Neural progenitor cell (in vitro differentiated cells): ENCODE measurements at regions not wholly inside any gene's neighbourhood (a gene's known extent, or its start where the extent isn't known, plus 50 kb on each side); places are given as distances from the start of the nearest gene placed in this dataset.

Experiments used
- DNase-seq: peaks from one replicate; pipeline ENCODE4 v3.0.0-alpha.2; 2016; ENCODE audit warnings: low spot score
- H2AFZ ChIP-seq: fragments of 200-600 bp; sonication (generic); replicated peaks from 2 replicates; pipeline ENCODE4 v1.6.1; 2016; ENCODE audit warnings: antibody characterized with exemption
- H3F3A ChIP-seq: fragments of 200-600 bp; sonication (generic); 2 replicates; pipeline ENCODE4 v1.6.1; 2016; ENCODE audit warnings: antibody characterized with exemption, low read depth
- H3K27ac ChIP-seq: fragments of 200-600 bp; sonication (generic); 2 replicates; pipeline ENCODE4 v1.5.1; 2016; ENCODE audit warnings: mild to moderate bottlenecking
- H3K27me3 ChIP-seq: fragments of 200-600 bp; sonication (generic); 2 replicates; pipeline ENCODE4 v1.6.1; 2016; ENCODE audit warnings: mild to moderate bottlenecking, moderate library complexity
- H3K36me3 ChIP-seq: fragments of 200-600 bp; sonication (generic); 2 replicates; pipeline ENCODE4 v1.5.1; 2016
- H3K4me1 ChIP-seq: fragments of 200-600 bp; sonication (generic); 2 replicates; pipeline ENCODE4 v1.6.1; 2016; ENCODE audit warnings: mixed run types
- H3K4me2 ChIP-seq: fragments of 200-600 bp; sonication (generic); 2 replicates; pipeline ENCODE4 v1.6.1; 2016
- H3K4me3 ChIP-seq: fragments of 200-600 bp; sonication (generic); 2 replicates; pipeline ENCODE4 v1.5.1; 2016
- H3K79me2 ChIP-seq: fragments of 200-600 bp; sonication (generic); 2 replicates; pipeline ENCODE4 v1.6.1; 2016; ENCODE audit warnings: low read depth
- H3K9ac ChIP-seq: fragments of 200-600 bp; sonication (generic); 2 replicates; pipeline ENCODE4 v1.6.1; 2016
- H3K9me3 ChIP-seq: fragments of 200-600 bp; sonication (generic); 2 replicates; pipeline ENCODE4 v1.5.1; 2016; ENCODE audit warnings: low read depth
- H4K20me1 ChIP-seq: fragments of 200-600 bp; sonication (generic); 2 replicates; pipeline ENCODE4 v1.6.1; 2016; ENCODE audit warnings: low read depth
- H3K27ac Mint-ChIP-seq: 3 replicates; pipeline ENCODE4 v1.8.0; 2021; ENCODE audit warnings: mixed read lengths
- H3K27me3 Mint-ChIP-seq: 2 replicates; pipeline ENCODE4 v1.8.0; 2022; ENCODE audit warnings: low read depth, mild to moderate bottlenecking, inconsistent platforms, moderate library complexity, mixed read lengths; ENCODE audit not compliant: insufficient read depth
- H3K36me3 Mint-ChIP-seq: 3 replicates; pipeline ENCODE4 v1.8.0; 2021; ENCODE audit warnings: mixed read lengths
- H3K4me1 Mint-ChIP-seq: 3 replicates; pipeline ENCODE4 v1.8.0; 2021; ENCODE audit warnings: mixed read lengths
- H3K4me3 Mint-ChIP-seq: 3 replicates; pipeline ENCODE4 v1.8.0; 2021; ENCODE audit warnings: mild to moderate bottlenecking, moderate library complexity, mixed read lengths
- H3K9me3 Mint-ChIP-seq: 3 replicates; pipeline ENCODE4 v1.8.0; 2020; ENCODE audit warnings: mixed read lengths
- EZH2 ChIP-seq: fragments of 200-600 bp; sonication (generic); IDR thresholded peaks from 2 replicates; pipeline ENCODE4 v1.6.1; 2017; ENCODE audit warnings: antibody characterized with exemption, mild to moderate bottlenecking, moderate library complexity
- EZH2phosphoT487 ChIP-seq: fragments of 200-600 bp; sonication (generic); IDR thresholded peaks from 2 replicates; pipeline ENCODE4 v1.6.1; 2017; ENCODE audit warnings: antibody characterized with exemption
- TF ChIP-seq, protein P1 (sequence below): fragments of 200-600 bp; sonication (generic); IDR thresholded peaks from 2 replicates; pipeline ENCODE4 v1.5.1; 2017; ENCODE audit warnings: antibody characterized with exemption, mild to moderate bottlenecking

DNA sequence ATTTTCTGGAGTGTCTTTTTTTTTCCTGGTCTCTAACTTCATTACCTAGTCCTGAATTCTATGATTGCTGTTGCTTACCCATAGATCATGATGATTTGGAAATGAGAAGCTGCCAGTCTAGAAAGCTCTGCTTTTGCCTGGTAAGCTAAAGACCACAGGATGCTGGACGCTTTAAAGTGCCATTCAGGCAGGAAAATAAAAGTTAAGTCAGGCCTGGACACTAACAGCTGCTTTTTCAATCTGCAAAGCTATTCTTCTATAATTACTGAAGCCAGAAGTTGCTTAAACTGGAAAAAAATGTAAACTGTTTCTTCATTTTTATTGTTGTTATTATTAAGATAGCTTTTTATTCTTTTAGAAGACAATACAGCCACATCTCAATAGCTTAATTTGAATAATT, 129.8 kb upstream of the SPACA1 start:
- no peaks in the 10 kb centered on the region for H3K79me2 ChIP-seq
- H3K4me1 ChIP-seq = peaks cover 12% of the 10 kb centered on the region
- no peak overlapping the region for H3K4me3 ChIP-seq
- Mint-ChIP-seq H3K36me3 (no peaks in the 10 kb centered on the region), H3K4me3 (no peak overlapping the region), H3K27ac (no peak overlapping the region), H3K4me1 (peaks cover 16% of the 10 kb centered on the region), H3K27me3 (peaks cover 2% of the 10 kb centered on the region), H3K9me3 (peaks cover 15% of the 10 kb centered on the region)
- H3K27ac ChIP-seq = no peak overlapping the region
- no peaks in the 10 kb centered on the region for H3K27me3 ChIP-seq
- no peaks in the 10 kb centered on the region for H3K36me3 ChIP-seq
- TF ChIP-seq EZH2 (no peak), EZH2phosphoT487 (no peak)
- TF ChIP-seq, protein P1, sequence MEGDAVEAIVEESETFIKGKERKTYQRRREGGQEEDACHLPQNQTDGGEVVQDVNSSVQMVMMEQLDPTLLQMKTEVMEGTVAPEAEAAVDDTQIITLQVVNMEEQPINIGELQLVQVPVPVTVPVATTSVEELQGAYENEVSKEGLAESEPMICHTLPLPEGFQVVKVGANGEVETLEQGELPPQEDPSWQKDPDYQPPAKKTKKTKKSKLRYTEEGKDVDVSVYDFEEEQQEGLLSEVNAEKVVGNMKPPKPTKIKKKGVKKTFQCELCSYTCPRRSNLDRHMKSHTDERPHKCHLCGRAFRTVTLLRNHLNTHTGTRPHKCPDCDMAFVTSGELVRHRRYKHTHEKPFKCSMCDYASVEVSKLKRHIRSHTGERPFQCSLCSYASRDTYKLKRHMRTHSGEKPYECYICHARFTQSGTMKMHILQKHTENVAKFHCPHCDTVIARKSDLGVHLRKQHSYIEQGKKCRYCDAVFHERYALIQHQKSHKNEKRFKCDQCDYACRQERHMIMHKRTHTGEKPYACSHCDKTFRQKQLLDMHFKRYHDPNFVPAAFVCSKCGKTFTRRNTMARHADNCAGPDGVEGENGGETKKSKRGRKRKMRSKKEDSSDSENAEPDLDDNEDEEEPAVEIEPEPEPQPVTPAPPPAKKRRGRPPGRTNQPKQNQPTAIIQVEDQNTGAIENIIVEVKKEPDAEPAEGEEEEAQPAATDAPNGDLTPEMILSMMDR = no peak
- H3K9me3 ChIP-seq = no peaks in the 10 kb centered on the region
- no peak overlapping the region for H3K9ac ChIP-seq
- H4K20me1 ChIP-seq = no peaks in the 10 kb centered on the region
- no peak overlapping the region for H2AFZ ChIP-seq
- no peak for DNase-seq
- H3K4me2 ChIP-seq = no peak overlapping the region
- H3F3A ChIP-seq = peaks cover 13% of the 10 kb centered on the region

DNA sequence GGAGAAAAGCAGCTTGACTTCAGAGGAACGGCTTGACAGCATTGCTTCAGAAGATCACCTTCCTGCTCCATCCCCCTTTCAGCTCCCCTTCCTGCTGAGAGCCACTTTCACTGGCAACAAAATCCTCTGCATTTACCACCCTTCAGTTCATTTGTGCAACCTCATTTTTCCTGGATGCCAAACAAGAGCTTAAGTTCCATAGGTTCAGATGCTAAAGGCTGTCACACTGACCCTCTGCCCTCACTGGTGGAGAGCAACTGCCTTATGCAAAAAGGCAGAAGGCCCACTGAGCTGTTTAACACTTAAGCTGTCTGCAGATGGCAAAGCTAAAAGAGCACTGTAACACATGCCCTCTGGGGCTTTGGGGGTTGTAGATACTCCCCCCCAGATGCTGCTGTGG, 131.2 kb upstream of the SPACA1 start:
- H3K9me3 Mint-ChIP-seq = peaks cover 15% of the 10 kb centered on the region
- H3K27ac ChIP-seq = no peak overlapping the region
- H3K9ac ChIP-seq = no peak overlapping the region
- no peak overlapping the region for H3K4me3 ChIP-seq
- H3K36me3 ChIP-seq = no peaks in the 10 kb centered on the region
- no peaks in the 10 kb centered on the region for H3K27me3 Mint-ChIP-seq
- no peak overlapping the region for H3K27ac Mint-ChIP-seq
- H4K20me1 ChIP-seq = no peaks in the 10 kb centered on the region
- peaks cover 13% of the 10 kb centered on the region for H3F3A ChIP-seq
- H3K36me3 Mint-ChIP-seq = peaks cover 2% of the 10 kb centered on the region
- no peaks in the 10 kb centered on the region for H3K79me2 ChIP-seq
- TF ChIP-seq, protein P1 = no peak
- TF ChIP-seq EZH2phosphoT487 (no peak), EZH2 (no peak)
- H3K4me1 Mint-ChIP-seq = peaks cover 16% of the 10 kb centered on the region
- H3K4me2 ChIP-seq = no peak overlapping the region
- no peaks in the 10 kb centered on the region for H3K9me3 ChIP-seq
- no peaks in the 10 kb centered on the region for H3K27me3 ChIP-seq
- no peak overlapping the region for H3K4me3 Mint-ChIP-seq
- no peak for DNase-seq
- H3K4me1 ChIP-seq = peaks cover 12% of the 10 kb centered on the region
- H2AFZ ChIP-seq = no peak overlapping the region

DNA sequence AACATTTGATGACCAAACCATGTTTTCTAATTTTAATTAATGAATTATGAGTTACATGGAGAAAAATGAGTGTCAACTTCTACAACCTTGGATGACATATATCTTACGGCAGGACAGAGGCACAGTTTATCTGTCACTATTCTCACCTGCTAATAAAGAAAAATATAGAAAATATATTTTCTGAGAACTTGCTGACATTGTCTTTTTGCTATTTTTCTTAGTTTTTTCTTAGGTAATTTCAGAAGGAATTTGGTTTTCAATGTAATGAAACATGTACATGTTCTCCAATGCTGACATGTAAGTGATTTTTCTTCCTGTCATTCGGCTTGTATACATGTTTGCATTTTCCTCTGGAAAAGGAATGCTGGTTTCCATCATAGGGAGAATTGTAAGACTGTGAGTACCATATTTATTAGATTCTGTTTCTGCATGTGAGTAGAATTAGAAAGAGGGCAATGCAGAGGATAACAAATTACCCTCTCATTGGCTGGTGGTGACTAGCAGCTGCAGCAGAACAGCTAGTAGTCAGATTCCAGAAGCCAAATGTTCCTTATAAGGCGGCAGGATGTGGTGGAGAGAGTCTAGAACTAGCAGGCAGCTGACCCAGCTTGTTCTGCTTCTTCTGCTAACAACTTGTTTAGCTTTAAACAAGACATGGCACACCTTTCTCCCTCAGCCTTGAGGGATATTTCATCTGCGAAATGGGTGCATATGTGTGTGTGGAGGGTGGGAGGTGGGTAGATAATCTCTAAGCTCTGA, 132.8 kb upstream of the SPACA1 start:
- no peak overlapping the region for H3K27ac ChIP-seq
- H3K27me3 ChIP-seq = no peaks in the 10 kb centered on the region
- peak overlapping the region; percentile 73 for H2AFZ ChIP-seq
- H3K4me3 ChIP-seq = no peak overlapping the region
- no peak overlapping the region for H3K4me2 ChIP-seq
- H3F3A ChIP-seq = peaks cover 13% of the 10 kb centered on the region
- H3K9me3 ChIP-seq = no peaks in the 10 kb centered on the region
- H4K20me1 ChIP-seq = no peaks in the 10 kb centered on the region
- H3K36me3 Mint-ChIP-seq = peaks cover 2% of the 10 kb centered on the region
- TF ChIP-seq EZH2phosphoT487 (no peak), EZH2 (no peak)
- TF ChIP-seq, protein P1 = no peak
- peaks cover 20% of the 10 kb centered on the region for H3K9me3 Mint-ChIP-seq
- H3K27ac Mint-ChIP-seq = peak overlapping the region; percentile 81
- H3K4me3 Mint-ChIP-seq = no peak overlapping the region
- no peaks in the 10 kb centered on the region for H3K79me2 ChIP-seq
- H3K9ac ChIP-seq = no peak overlapping the region
- H3K36me3 ChIP-seq = no peaks in the 10 kb centered on the region
- peaks cover 12% of the 10 kb centered on the region for H3K4me1 ChIP-seq
- H3K4me1 Mint-ChIP-seq = peaks cover 16% of the 10 kb centered on the region
- no peaks in the 10 kb centered on the region for H3K27me3 Mint-ChIP-seq
- DNase-seq = no peak
